Loucy (cell line): ENCODE measurements at regions not wholly inside any gene's neighbourhood (a gene's known extent, or its start where the extent isn't known, plus 50 kb on each side); places are given as distances from the start of the nearest gene placed in this dataset.

Experiments used
- EZH2phosphoT487 ChIP-seq: fragments of 200-600 bp; IDR thresholded peaks from 2 replicates; pipeline ENCODE4 v1.6.1; 2018; ENCODE audit warnings: antibody characterized with exemption, mild to moderate bottlenecking, moderate library complexity, borderline replicate concordance
- TF ChIP-seq, protein P1 (sequence below): fragments of 200-600 bp; sonication (generic); conservative IDR thresholded peaks from 2 replicates; pipeline ENCODE4 v1.5.1; 2014; ENCODE audit warnings: mild to moderate bottlenecking, antibody characterized with exemption, low read length

DNA sequence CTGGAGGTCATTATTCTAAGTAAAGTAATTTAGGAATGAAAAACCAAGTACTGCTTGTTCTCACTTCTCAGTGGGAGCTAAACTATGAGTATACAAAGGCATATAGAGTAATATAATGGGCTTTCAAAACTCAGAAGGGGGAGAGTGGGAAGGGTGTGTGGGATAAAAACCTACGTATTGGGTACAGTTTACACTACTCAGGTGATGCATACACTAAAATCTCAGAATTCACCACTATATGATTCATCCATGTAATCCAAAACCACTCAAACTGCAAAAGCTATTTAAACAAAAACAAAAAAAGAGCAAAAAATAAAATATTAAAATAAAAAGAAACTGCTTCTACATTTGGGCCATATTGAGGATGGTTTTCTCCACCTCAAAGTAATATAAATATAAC, 623.3 kb downstream of the NSUN3 start:
- TF ChIP-seq, protein P1, sequence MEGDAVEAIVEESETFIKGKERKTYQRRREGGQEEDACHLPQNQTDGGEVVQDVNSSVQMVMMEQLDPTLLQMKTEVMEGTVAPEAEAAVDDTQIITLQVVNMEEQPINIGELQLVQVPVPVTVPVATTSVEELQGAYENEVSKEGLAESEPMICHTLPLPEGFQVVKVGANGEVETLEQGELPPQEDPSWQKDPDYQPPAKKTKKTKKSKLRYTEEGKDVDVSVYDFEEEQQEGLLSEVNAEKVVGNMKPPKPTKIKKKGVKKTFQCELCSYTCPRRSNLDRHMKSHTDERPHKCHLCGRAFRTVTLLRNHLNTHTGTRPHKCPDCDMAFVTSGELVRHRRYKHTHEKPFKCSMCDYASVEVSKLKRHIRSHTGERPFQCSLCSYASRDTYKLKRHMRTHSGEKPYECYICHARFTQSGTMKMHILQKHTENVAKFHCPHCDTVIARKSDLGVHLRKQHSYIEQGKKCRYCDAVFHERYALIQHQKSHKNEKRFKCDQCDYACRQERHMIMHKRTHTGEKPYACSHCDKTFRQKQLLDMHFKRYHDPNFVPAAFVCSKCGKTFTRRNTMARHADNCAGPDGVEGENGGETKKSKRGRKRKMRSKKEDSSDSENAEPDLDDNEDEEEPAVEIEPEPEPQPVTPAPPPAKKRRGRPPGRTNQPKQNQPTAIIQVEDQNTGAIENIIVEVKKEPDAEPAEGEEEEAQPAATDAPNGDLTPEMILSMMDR, result no peak
- no peak for TF ChIP-seq EZH2phosphoT487
